Dermis blood vessel endothelial cell (primary cell): ENCODE measurements at regions not wholly inside any gene's neighbourhood (a gene's known extent, or its start where the extent isn't known, plus 50 kb on each side); places are given as distances from the start of the nearest gene placed in this dataset.
A peak's percentile ranks its signal among the peaks of the same experiment; 100 is the strongest.
"Not testable (repeated sequence)": the region's sequence is repeated elsewhere in the genome, so short reads cannot be mapped to it uniquely, and the experiment has no call there.

Experiments
- DNase-seq: peaks from one replicate; pipeline ENCODE4 v3.0.0; 2010

GRCh38 chr7:65145008-65145407 lies 138.5 kb upstream of the ERV3-1 start:
- not testable (repeated sequence) for DNase-seq

GRCh38 chr7:65144557-65144956 lies 138.1 kb upstream of the ERV3-1 start:
- not testable (repeated sequence) for DNase-seq

- DNase-seq: not testable (repeated sequence)
Observed at GRCh38 chr7:65144119-65144518, 137.6 kb upstream of the ERV3-1 start.

- not testable (repeated sequence) for DNase-seq
Observed at GRCh38 chr7:65141894-65142293, 135.4 kb upstream of the ERV3-1 start.

GRCh38 chr7:65141405-65141778 lies 134.9 kb upstream of the ERV3-1 start:
- not testable (repeated sequence) for DNase-seq

GRCh38 chr7:65140543-65141404 lies 134.3 kb upstream of the ERV3-1 start:
- peak; percentile 1 for DNase-seq

GRCh38 chr7:65136850-65137249 lies 130.4 kb upstream of the ERV3-1 start:
- DNase-seq: not testable (repeated sequence)

GRCh38 chr7:65133087-65133486 lies 126.6 kb upstream of the ERV3-1 start:
- not testable (repeated sequence) for DNase-seq

GRCh38 chr7:65132256-65132655 lies 125.8 kb upstream of the ERV3-1 start:
- DNase-seq: not testable (repeated sequence)

- DNase-seq: not testable (repeated sequence)
Observed at GRCh38 chr7:65127364-65127763, 120.9 kb upstream of the ERV3-1 start.

GRCh38 chr7:65124600-65124999 lies 118.1 kb upstream of the ERV3-1 start:
- DNase-seq: not testable (repeated sequence)

- DNase-seq: not testable (repeated sequence)
Observed at GRCh38 chr7:65105650-65106203, 99.2 kb upstream of the ERV3-1 start.

GRCh38 chr7:65100499-65100898 lies 94.0 kb upstream of the ERV3-1 start:
- not testable (repeated sequence) for DNase-seq

- DNase-seq: not testable (repeated sequence)
Observed at GRCh38 chr7:65081669-65082055, 75.2 kb upstream of the ERV3-1 start.

- peak; percentile 97 for DNase-seq
Observed at GRCh38 chr7:65080799-65081668, 74.5 kb upstream of the ERV3-1 start.

- not testable (repeated sequence) for DNase-seq
Observed at GRCh38 chr7:65074959-65075358, 68.5 kb upstream of the ERV3-1 start.

GRCh38 chr7:65073160-65073559 lies 66.7 kb upstream of the ERV3-1 start:
- DNase-seq: peak; percentile 5

- not testable (repeated sequence) for DNase-seq
Observed at GRCh38 chr7:65071854-65072431, 65.5 kb upstream of the ERV3-1 start.

- not testable (repeated sequence) for DNase-seq
Observed at GRCh38 chr7:65069476-65069875, 63.0 kb upstream of the ERV3-1 start.

GRCh38 chr7:65062566-65062965 lies 56.1 kb upstream of the ERV3-1 start:
- DNase-seq: peak; percentile 10

GRCh38 chr7:65059247-65059646 lies 52.8 kb upstream of the ERV3-1 start:
- DNase-seq: not testable (repeated sequence)
